ENCODE measurements at regions not wholly inside any gene's neighbourhood (a gene's known extent, or its start where the extent isn't known, plus 50 kb on each side); places are given as distances from the start of the nearest gene placed in this dataset.

GRCh38 chr4:14217401-14217800 lies 589.9 kb upstream of the BOD1L1 start:
- H3K27me3 ChIP-seq (ENCODE audit: insufficient read depth) = no peaks in the 10 kb centered on the region
- no peak overlapping the region for H3K4me2 ChIP-seq
- H3K9me2 ChIP-seq = no peaks in the 10 kb centered on the region
- H2AFZ ChIP-seq (ENCODE audit: low read depth) = no peak overlapping the region
- no peaks in the 10 kb centered on the region for H3K79me2 ChIP-seq (ENCODE audit: insufficient read depth)
- H3K27ac ChIP-seq (ENCODE audit: low read depth in 2 of 2, low read length in 1 of 2) = no peak overlapping the region
- 61% methylated on average over 3 of the region's 3 CpGs for WGBS (ENCODE audit: low lambda C conversion rate)
- ChIA-PET POLR2A (no interaction called here), CTCF (no interaction called here)
- no peaks in the 10 kb centered on the region for H3F3A ChIP-seq (replicated peaks; ENCODE audit: insufficient read depth)
- H3K36me3 ChIP-seq (replicated peaks in 1 of 2; ENCODE audit: control insufficient read depth in 1 of 2, insufficient read depth in 2 of 2, low read length in 1 of 2) = no peaks in the 10 kb centered on the region
- H4K20me1 ChIP-seq (ENCODE audit: insufficient read depth) = no peaks in the 10 kb centered on the region
- TF ChIP-seq MAX (IDR thresholded peaks at IDR 0.05; ENCODE audit: low read depth) (no peak), GATA2 (CRISPR knock-in tag; IDR thresholded peaks at IDR 0.05) (no peak), RAD21 (IDR thresholded peaks at IDR 0.05; ENCODE audit: low read length) (no peak), EP300 (IDR thresholded peaks at IDR 0.05; ENCODE audit: borderline replicate concordance in 1 of 2, low read depth in 1 of 2, low read length in 1 of 2) (no peak), PBX3 (IDR thresholded peaks at IDR 0.05) (no peak), SIN3A (IDR thresholded peaks at IDR 0.05; ENCODE audit: borderline replicate concordance, low read depth, low read length) (no peak), IRF3 (IDR thresholded peaks at IDR 0.05; ENCODE audit: low read depth, low read length) (no peak), MXI1 (IDR thresholded peaks at IDR 0.05; ENCODE audit: low read depth, low read length) (no peak), EZH2phosphoT487 (IDR thresholded peaks at IDR 0.05; ENCODE audit: borderline replicate concordance, low read depth) (no peak), NFIC (IDR thresholded peaks at IDR 0.05; ENCODE audit: borderline replicate concordance) (no peak), JUND (IDR thresholded peaks at IDR 0.05) (no peak), CTCF (IDR thresholded peaks at IDR 0.05) (no peak), YY1 (IDR thresholded peaks at IDR 0.05; ENCODE audit: low read depth) (no peak), NRF1 (IDR thresholded peaks at IDR 0.05; ENCODE audit: low read depth, low read length) (no peak), TAF1 (IDR thresholded peaks at IDR 0.05; ENCODE audit: borderline replicate concordance, low read depth, low read length) (no peak), RFX5 (IDR thresholded peaks at IDR 0.05; ENCODE audit: low read length) (no peak), REST (IDR thresholded peaks at IDR 0.05; ENCODE audit: low read depth, low read length) (no peak), USF2 (IDR thresholded peaks at IDR 0.05; ENCODE audit: borderline replicate concordance, low read depth, low read length) (no peak), FOSL2 (IDR thresholded peaks at IDR 0.05; ENCODE audit: borderline replicate concordance, low read depth) (no peak)
- no peaks in the 10 kb centered on the region for H3K9me3 ChIP-seq
- no peak for DNase-seq
- no peaks in the 10 kb centered on the region; a peak in 1 of 4 replicates for H3K4me1 ChIP-seq (ENCODE audit: control insufficient read depth in 1 of 2, insufficient read depth in 2 of 2, low read depth in 1 of 2, low read length in 1 of 2)
- no peak overlapping the region for H3K4me3 ChIP-seq (ENCODE audit: low read depth in 2 of 2, low read length in 1 of 2)
- H3K9ac ChIP-seq = no peak overlapping the region

Measured in SK-N-SH (cell line).